ENCODE measurements at regions not wholly inside any gene's neighbourhood (a gene's known extent, or its start where the extent isn't known, plus 50 kb on each side); places are given as distances from the start of the nearest gene placed in this dataset.

GRCh38 chr7:47217570-47218360 lies 364.1 kb downstream of the TNS3 start:
- DNase-seq = no peak
- Mint-ChIP-seq H3K9me3 (ENCODE audit: insufficient read depth) (no peaks in the 10 kb centered on the region), H3K27me3 (no peaks in the 10 kb centered on the region), H3K27ac (no peak overlapping the region), H3K4me1 (peaks cover 6% of the 10 kb centered on the region), H3K4me3 (no peak overlapping the region)
- H4K20me1 ChIP-seq (ENCODE audit: control insufficient read depth, insufficient read depth, low read length, poor library complexity, severe bottlenecking) = no peaks in the 10 kb centered on the region
- H3K9ac ChIP-seq (ENCODE audit: low read length) = no peak overlapping the region
- TF ChIP-seq EZH2 (IDR thresholded peaks at IDR 0.05; ENCODE audit: borderline replicate concordance, insufficient read depth, low read depth, low read length, poor library complexity, severe bottlenecking) = no peak
- TF ChIP-seq, protein P1, sequence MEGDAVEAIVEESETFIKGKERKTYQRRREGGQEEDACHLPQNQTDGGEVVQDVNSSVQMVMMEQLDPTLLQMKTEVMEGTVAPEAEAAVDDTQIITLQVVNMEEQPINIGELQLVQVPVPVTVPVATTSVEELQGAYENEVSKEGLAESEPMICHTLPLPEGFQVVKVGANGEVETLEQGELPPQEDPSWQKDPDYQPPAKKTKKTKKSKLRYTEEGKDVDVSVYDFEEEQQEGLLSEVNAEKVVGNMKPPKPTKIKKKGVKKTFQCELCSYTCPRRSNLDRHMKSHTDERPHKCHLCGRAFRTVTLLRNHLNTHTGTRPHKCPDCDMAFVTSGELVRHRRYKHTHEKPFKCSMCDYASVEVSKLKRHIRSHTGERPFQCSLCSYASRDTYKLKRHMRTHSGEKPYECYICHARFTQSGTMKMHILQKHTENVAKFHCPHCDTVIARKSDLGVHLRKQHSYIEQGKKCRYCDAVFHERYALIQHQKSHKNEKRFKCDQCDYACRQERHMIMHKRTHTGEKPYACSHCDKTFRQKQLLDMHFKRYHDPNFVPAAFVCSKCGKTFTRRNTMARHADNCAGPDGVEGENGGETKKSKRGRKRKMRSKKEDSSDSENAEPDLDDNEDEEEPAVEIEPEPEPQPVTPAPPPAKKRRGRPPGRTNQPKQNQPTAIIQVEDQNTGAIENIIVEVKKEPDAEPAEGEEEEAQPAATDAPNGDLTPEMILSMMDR (IDR thresholded peaks at IDR 0.05) = no peak
- H3K27me3 ChIP-seq (replicated peaks in 1 of 4; ENCODE audit: control extremely low read depth in 1 of 4, control insufficient read depth in 3 of 4, insufficient read depth in 4 of 4, low read length in 3 of 4) = peaks cover 0 to 2% (median 0%) of the 10 kb centered on the region in 4 experiments
- H3K36me3 ChIP-seq (replicated peaks in 1 of 2; ENCODE audit: control extremely low read depth in 1 of 2, control insufficient read depth in 1 of 2, extremely low read depth in 1 of 2, insufficient read depth in 2 of 2, low read length in 1 of 2) = no peaks in the 10 kb centered on the region
- no peak for ATAC-seq (ENCODE audit: low read depth)
- H3K4me1 ChIP-seq (ENCODE audit: control insufficient read depth in 2 of 2, insufficient read depth in 2 of 2, low read length in 2 of 2) = peaks cover 0 to 9% of the 10 kb centered on the region in 2 donors
- intact Hi-C loops (cut with micrococcal nuclease) = no loop called here
- H3K4me2 ChIP-seq (replicated peaks; ENCODE audit: low read depth, low read length, poor library complexity, severe bottlenecking) = no peak overlapping the region
- CTCF ChIA-PET = interaction anchor here (0.8 kb wide), 1 partner anchor 49 kb away, joined by 3 read pairs; no protein-coding TSS in a partner anchor
- H3K9me3 ChIP-seq (ENCODE audit: control extremely low read depth in 1 of 3, control insufficient read depth in 2 of 3, insufficient read depth in 1 of 3, low read length in 2 of 3) = no peaks in the 10 kb centered on the region
- no peak overlapping the region for H3K4me3 ChIP-seq (ENCODE audit: control extremely low read depth in 1 of 5, extremely low read depth in 1 of 5, insufficient read depth in 1 of 5, low read depth in 2 of 5, low read length in 4 of 5)
- H3K27ac ChIP-seq (ENCODE audit: low read length in 2 of 2) = no peak overlapping the region
- WGBS (ENCODE audit: insufficient coverage) = 55% methylated on average over 4 of the region's 7 CpGs
- POLR2A ChIA-PET = no interaction called here
- H2AFZ ChIP-seq (ENCODE audit: insufficient read depth, low read depth, low read length, poor library complexity, severe bottlenecking) = no peak overlapping the region
- no peaks in the 10 kb centered on the region for H3K79me2 ChIP-seq (ENCODE audit: control insufficient read depth, insufficient read depth, low read length)

GRCh38 chr7:47217086-47217485 lies 364.8 kb downstream of the TNS3 start:
- H3K27ac ChIP-seq (ENCODE audit: low read length in 2 of 2) = no peak overlapping the region
- no peak overlapping the region for H3K4me3 Mint-ChIP-seq
- H3K27me3 ChIP-seq (replicated peaks in 1 of 4; ENCODE audit: control extremely low read depth in 1 of 4, control insufficient read depth in 3 of 4, insufficient read depth in 4 of 4, low read length in 3 of 4) = peaks cover 0 to 2% (median 0%) of the 10 kb centered on the region in 4 experiments
- no peak overlapping the region for H3K4me3 ChIP-seq (ENCODE audit: control extremely low read depth in 1 of 5, extremely low read depth in 1 of 5, insufficient read depth in 1 of 5, low read depth in 2 of 5, low read length in 4 of 5)
- H3K9me3 ChIP-seq (ENCODE audit: control extremely low read depth in 1 of 3, control insufficient read depth in 2 of 3, insufficient read depth in 1 of 3, low read length in 2 of 3) = no peaks in the 10 kb centered on the region
- H3K36me3 ChIP-seq (replicated peaks in 1 of 2; ENCODE audit: control extremely low read depth in 1 of 2, control insufficient read depth in 1 of 2, extremely low read depth in 1 of 2, insufficient read depth in 2 of 2, low read length in 1 of 2) = no peaks in the 10 kb centered on the region
- H3K4me2 ChIP-seq (replicated peaks; ENCODE audit: low read depth, low read length, poor library complexity, severe bottlenecking) = no peak overlapping the region
- DNase-seq = no peak
- WGBS (ENCODE audit: insufficient coverage) = 94% methylated on average over 2 of the region's 3 CpGs
- no peak overlapping the region for H3K27ac Mint-ChIP-seq
- CTCF ChIA-PET = no interaction called here
- intact Hi-C loops (cut with micrococcal nuclease) = no loop called here
- H3K4me1 ChIP-seq (ENCODE audit: control insufficient read depth in 2 of 2, insufficient read depth in 2 of 2, low read length in 2 of 2) = peaks cover 0 to 9% of the 10 kb centered on the region in 2 donors
- H2AFZ ChIP-seq (ENCODE audit: insufficient read depth, low read depth, low read length, poor library complexity, severe bottlenecking) = no peak overlapping the region
- no peak for ATAC-seq (ENCODE audit: low read depth)
- no peaks in the 10 kb centered on the region for H4K20me1 ChIP-seq (ENCODE audit: control insufficient read depth, insufficient read depth, low read length, poor library complexity, severe bottlenecking)
- H3K9ac ChIP-seq (ENCODE audit: low read length) = no peak overlapping the region
- TF ChIP-seq, protein P1 (IDR thresholded peaks at IDR 0.05) = no peak
- TF ChIP-seq EZH2 (IDR thresholded peaks at IDR 0.05; ENCODE audit: borderline replicate concordance, insufficient read depth, low read depth, low read length, poor library complexity, severe bottlenecking) = no peak
- POLR2A ChIA-PET = no interaction called here
- H3K79me2 ChIP-seq (ENCODE audit: control insufficient read depth, insufficient read depth, low read length) = no peaks in the 10 kb centered on the region
- H3K4me1 Mint-ChIP-seq = peaks cover 6% of the 10 kb centered on the region
- peaks cover 4% of the 10 kb centered on the region for H3K27me3 Mint-ChIP-seq
- no peaks in the 10 kb centered on the region for H3K9me3 Mint-ChIP-seq (ENCODE audit: insufficient read depth)
